HepG2 (cell line): ENCODE measurements at regions not wholly inside any gene's neighbourhood (a gene's known extent, or its start where the extent isn't known, plus 50 kb on each side); places are given as distances from the start of the nearest gene placed in this dataset.

Experiments used
- ARNT2 ChIP-seq: sonication (generic); formaldehyde crosslinking; IDR thresholded peaks from 2 replicates; pipeline ENCODE4 v1.8.0; 2022; ENCODE audit warnings: mild to moderate bottlenecking, low read depth, missing genetic modification reagents, moderate library complexity
- ATAD3A ChIP-seq: sonication (generic); formaldehyde crosslinking; IDR thresholded peaks from 2 replicates; pipeline ENCODE4 v1.4.0; 2020; ENCODE audit warnings: missing genetic modification reagents
- ATF2 ChIP-seq: sonication (generic); formaldehyde crosslinking; IDR thresholded peaks from 2 replicates; pipeline ENCODE4 v1.4.0; 2020; ENCODE audit warnings: missing genetic modification reagents
- CREB1 ChIP-seq, 2 experiments: fragments of 450-650 bp in 1 of 2; IDR thresholded peaks; 2 replicates each; pipeline ENCODE4 v1.6.1; 2016 to 2017; ENCODE audit warnings: control low read depth in 1 of 2, mild to moderate bottlenecking in 1 of 2, missing compliant biosample characterization in 1 of 2, missing genetic modification characterization in 1 of 2
- FLYWCH1 ChIP-seq: sonication (generic); formaldehyde crosslinking; IDR thresholded peaks from 2 replicates; pipeline ENCODE4 v1.8.1; 2023; ENCODE audit warnings: mild to moderate bottlenecking, missing genetic modification reagents
- POLR2AphosphoS2 ChIP-seq: IDR thresholded peaks from 2 replicates; pipeline ENCODE4 v1.6.1; 2011; ENCODE audit warnings: low read depth, low read length, improper control_type of control experiment
- RXRB ChIP-seq: IDR thresholded peaks from 2 replicates; pipeline ENCODE4 v1.6.1; 2016; ENCODE audit warnings: borderline replicate concordance, missing genetic modification reagents, missing compliant biosample characterization
- SCMH1 ChIP-seq: sonication (generic); formaldehyde crosslinking; IDR thresholded peaks from 2 replicates; pipeline ENCODE4 v1.9.0; 2021; ENCODE audit warnings: missing genetic modification reagents, mild to moderate bottlenecking, borderline replicate concordance
- ZBTB4 ChIP-seq: sonication (generic); formaldehyde crosslinking; IDR thresholded peaks from 2 replicates; pipeline ENCODE4 v1.4.0; 2020; ENCODE audit warnings: missing genetic modification reagents, mild to moderate bottlenecking, borderline replicate concordance
- ZFP36L1 ChIP-seq: sonication (generic); formaldehyde crosslinking; IDR thresholded peaks from 2 replicates; pipeline ENCODE4 v1.8.0; 2022; ENCODE audit warnings: mild to moderate bottlenecking, missing genetic modification reagents, moderate library complexity
- ZFP90 ChIP-seq: sonication (generic); formaldehyde crosslinking; IDR thresholded peaks from 2 replicates; pipeline ENCODE4 v1.8.0; 2022; ENCODE audit warnings: missing genetic modification reagents, mild to moderate bottlenecking, inconsistent platforms, borderline replicate concordance
- ZNF296 ChIP-seq: sonication (generic); formaldehyde crosslinking; conservative IDR thresholded peaks from 2 replicates; pipeline ENCODE4 v1.5.0; 2020; ENCODE audit warnings: mild to moderate bottlenecking, missing genetic modification reagents
- ZNF350 ChIP-seq: sonication (generic); formaldehyde crosslinking; IDR thresholded peaks from 2 replicates; pipeline ENCODE4 v1.4.0; 2020; ENCODE audit warnings: mild to moderate bottlenecking, low read depth, missing genetic modification reagents, borderline replicate concordance
- ZNF432 ChIP-seq: sonication (generic); formaldehyde crosslinking; IDR thresholded peaks from 2 replicates; pipeline ENCODE4 v1.5.0; 2020; ENCODE audit warnings: missing genetic modification reagents, mild to moderate bottlenecking, borderline replicate concordance
- ZNF816 ChIP-seq: sonication (generic); formaldehyde crosslinking; IDR thresholded peaks from 2 replicates; pipeline ENCODE4 v1.8.0; 2022; ENCODE audit warnings: missing genetic modification reagents, mild to moderate bottlenecking, borderline replicate concordance
- ZSCAN12 ChIP-seq: sonication (generic); formaldehyde crosslinking; IDR thresholded peaks from 2 replicates; pipeline ENCODE4 v1.9.0; 2021; ENCODE audit warnings: mild to moderate bottlenecking, missing genetic modification reagents

- TF ChIP-seq ZBTB4 (no peak), ZNF432 (no peak), SCMH1 (no peak), FLYWCH1 (CRISPR knock-in tag) (no peak), POLR2AphosphoS2 (no peak), ATF2 (CRISPR knock-in tag) (peak; percentile 35), RXRB (no peak; the same call in 1 of the 2 replicates), ZNF816 (CRISPR knock-in tag) (peak; percentile 92; the same call in 1 of the 2 replicates), ZNF296 (CRISPR knock-in tag) (no peak; the same call in 1 of the 2 replicates), ZSCAN12 (CRISPR knock-in tag) (no peak), CREB1 (IDR thresholded peaks at IDR 0.05) (no peak), CREB1 (CRISPR knock-in tag; IDR thresholded peaks at IDR 0.05) (no peak), ATAD3A (CRISPR knock-in tag) (no peak; the same call in 1 of the 2 replicates), ZNF350 (CRISPR knock-in tag) (no peak), ZFP90 (CRISPR knock-in tag) (0 out of 2 replicates have a peak, but pooled peaks have one; percentile 22), ZFP36L1 (CRISPR knock-in tag) (peak; percentile 59), ARNT2 (no peak)
These were observed 116.1 kb downstream of the CEBPB start (continued) for GRCh38 chr20:50306478-50307423.
